Calu3 (cell line): ENCODE measurements at regions not wholly inside any gene's neighbourhood (a gene's known extent, or its start where the extent isn't known, plus 50 kb on each side); places are given as distances from the start of the nearest gene placed in this dataset.

Experiments
- BruUV-seq: library from RNA; stranded (reverse); fragments of 400-500 nt; replicated peaks from 2 replicates; lab custom pipeline; 2021; lab: Mats Ljungman, UMichigan
- CTCF ChIA-PET: fragments of 300-600 bp; sonication (Branson Sonifier 250); formaldehyde crosslinking; loops from one replicate; lab custom pipeline; 2022; ENCODE audit warnings: antibody characterized with exemption; lab: Charles Lee
- DNase-seq: peaks from one replicate; pipeline ENCODE4 v3.0.0; 2022
- H3K27ac Mint-ChIP-seq: one replicate; pipeline ENCODE4 v1.8.0; 2022; ENCODE audit warnings: mixed read lengths; ENCODE audit not compliant: unreplicated experiment
- H3K27me3 Mint-ChIP-seq: one replicate; pipeline ENCODE4 v1.8.0; 2022; ENCODE audit warnings: mixed read lengths; ENCODE audit not compliant: unreplicated experiment
- H3K36me3 Mint-ChIP-seq: one replicate; pipeline ENCODE4 v1.8.0; 2022; ENCODE audit warnings: mild to moderate bottlenecking, moderate library complexity, mixed read lengths; ENCODE audit not compliant: insufficient read depth, unreplicated experiment
- H3K4me1 Mint-ChIP-seq: one replicate; pipeline ENCODE4 v1.8.0; 2022; ENCODE audit warnings: mild to moderate bottlenecking, low read depth, mixed read lengths; ENCODE audit not compliant: unreplicated experiment
- H3K4me3 Mint-ChIP-seq: one replicate; pipeline ENCODE4 v1.8.0; 2022; ENCODE audit warnings: mild to moderate bottlenecking, low read depth, moderate library complexity, mixed read lengths; ENCODE audit not compliant: unreplicated experiment
- H3K9me3 Mint-ChIP-seq: one replicate; pipeline ENCODE4 v1.8.0; 2022; ENCODE audit warnings: low read depth, mixed read lengths; ENCODE audit not compliant: unreplicated experiment
- CTCF ChIP-seq: fragments of 200-600 bp; IDR thresholded peaks from one replicate; pipeline ENCODE4 v1.8.0; 2022; ENCODE audit warnings: antibody characterized with exemption; ENCODE audit not compliant: unreplicated experiment
- intact Hi-C: fragments of 100-400 bp; cut with micrococcal nuclease; formaldehyde crosslinking; loops from one replicate; pipeline ENCODE4 v1.10.0; 2022; ENCODE audit not compliant: unreplicated experiment

GRCh38 chr4:186806679-186807421 lies 83.2 kb upstream of the FAT1 start:
- no peak for DNase-seq
- no peak for TF ChIP-seq CTCF
- BruUV-seq = no TSS peak
- Mint-ChIP-seq H3K27me3 (no peaks in the 10 kb centered on the region), H3K27ac (peak overlapping the region; percentile 42), H3K4me3 (no peak overlapping the region), H3K36me3 (no peaks in the 10 kb centered on the region), H3K4me1 (peaks cover 18% of the 10 kb centered on the region), H3K9me3 (no peaks in the 10 kb centered on the region)
- CTCF ChIA-PET = interaction anchor here (0.7 to 0.8 kb wide), 2 partner anchors 26 to 69 kb away, joined by 3 read pairs; no protein-coding TSS in a partner anchor
- intact Hi-C loops = no loop called here

GRCh38 chr4:186807808-186808629 lies 84.4 kb upstream of the FAT1 start:
- no TSS peak for BruUV-seq
- Mint-ChIP-seq H3K9me3 (no peaks in the 10 kb centered on the region), H3K4me1 (peaks cover 26% of the 10 kb centered on the region), H3K27me3 (no peaks in the 10 kb centered on the region), H3K36me3 (no peaks in the 10 kb centered on the region), H3K4me3 (no peak overlapping the region), H3K27ac (peak overlapping the region; percentile 50)
- CTCF ChIA-PET = interaction anchor here (0.7 kb wide), 1 partner anchor 68 kb away, joined by 3 read pairs; no protein-coding TSS in a partner anchor
- intact Hi-C loops = no loop called here
- no peak for TF ChIP-seq CTCF
- no peak for DNase-seq

GRCh38 chr4:186808630-186809018 lies 85.0 kb upstream of the FAT1 start:
- CTCF ChIA-PET = no interaction called here
- BruUV-seq = no TSS peak
- no peak for TF ChIP-seq CTCF
- Mint-ChIP-seq H3K4me3 (no peak overlapping the region), H3K9me3 (no peaks in the 10 kb centered on the region), H3K27me3 (no peaks in the 10 kb centered on the region), H3K4me1 (peaks cover 32% of the 10 kb centered on the region), H3K36me3 (no peaks in the 10 kb centered on the region), H3K27ac (peak overlapping the region; percentile 50)
- intact Hi-C loops = no loop called here
- peak; percentile 35 for DNase-seq

- Mint-ChIP-seq H3K9me3 (no peaks in the 10 kb centered on the region), H3K27ac (no peak overlapping the region), H3K27me3 (no peaks in the 10 kb centered on the region), H3K4me3 (no peak overlapping the region), H3K4me1 (peaks cover 33% of the 10 kb centered on the region), H3K36me3 (no peaks in the 10 kb centered on the region)
- no peak for DNase-seq
- CTCF ChIA-PET = no interaction called here
- TF ChIP-seq CTCF = no peak
- no TSS peak for BruUV-seq
- intact Hi-C loops = no loop called here
Measured at GRCh38 chr4:186809070-186809469, 85.4 kb upstream of the FAT1 start.
